Uterus (tissue), 2 donors: ENCODE measurements at regions not wholly inside any gene's neighbourhood (a gene's known extent, or its start where the extent isn't known, plus 50 kb on each side); places are given as distances from the start of the nearest gene placed in this dataset.
"Not testable (repeated sequence)": the region's sequence is repeated elsewhere in the genome, so short reads cannot be mapped to it uniquely, and the experiment has no call there.

Source experiments
- CTCF ChIP-seq, 4 experiments: fragments of 200-600 bp in 2 of 4; fragments of 450-650 bp in 2 of 4; sonication (generic) in 2 of 4; IDR thresholded peaks; one replicate each; pipeline ENCODE4 v1.5.1; 2016 to 2019; ENCODE audit warnings: antibody characterized with exemption in 4 of 4, mild to moderate bottlenecking in 2 of 4, moderate library complexity in 1 of 4
- POLR2A ChIP-seq, 2 donors: fragments of 450-650 bp; IDR thresholded peaks; one replicate each; pipeline ENCODE4 v1.6.1; 2016; ENCODE audit warnings: antibody characterized with exemption in 2 of 2, mild to moderate bottlenecking in 1 of 2, moderate library complexity in 1 of 2

- not testable (repeated sequence) for TF ChIP-seq CTCF, POLR2A (IDR thresholded peaks at IDR 0.05)
Measured at GRCh38 chr21:17299576-17299975, 213.3 kb upstream of the CXADR start.
